Right lobe of liver (tissue), 4 donors: ENCODE measurements at regions not wholly inside any gene's neighbourhood (a gene's known extent, or its start where the extent isn't known, plus 50 kb on each side); places are given as distances from the start of the nearest gene placed in this dataset.

Experiments used
- CTCF ChIP-seq, 4 donors: fragments of 200-600 bp in 3 of 4; fragments of 450-650 bp in 1 of 4; IDR thresholded peaks; one replicate each; pipeline versions ENCODE4 v1.5.1 to v1.8.0; 2016 to 2022; ENCODE audit warnings: antibody characterized with exemption in 4 of 4, mild to moderate bottlenecking in 2 of 4
- POLR2A ChIP-seq: fragments of 450-650 bp; IDR thresholded peaks from one replicate; pipeline ENCODE4 v1.6.1; 2017; ENCODE audit warnings: antibody characterized with exemption, mild to moderate bottlenecking
- donor health status: DM: no; HTN: no; CAD: no.
- donor health status: DM: no; HTN: no; CAD: no.
- donor health status: DM: no; HTN: yes; CAD: no.

- TF ChIP-seq POLR2A: no peak
- no peak for TF ChIP-seq CTCF (IDR thresholded peaks at IDR 0.05)
Measured at GRCh38 chr3:44108481-44108880, 133.2 kb upstream of the TOPAZ1 start.
